ENCODE measurements at regions not wholly inside any gene's neighbourhood (a gene's known extent, or its start where the extent isn't known, plus 50 kb on each side); places are given as distances from the start of the nearest gene placed in this dataset.

- Histone ChIP-seq H3K4me3 (replicated peaks in 1 of 4; ENCODE audit: control extremely low read depth in 1 of 4, insufficient read depth in 1 of 4, low read depth in 3 of 4, low read length in 4 of 4) (no peak overlapping the region), H4K20me1 (ENCODE audit: control insufficient read depth, extremely low read depth, insufficient read depth, low read length) (no peaks in the 10 kb centered on the region), H3K36me3 (ENCODE audit: control insufficient read depth, insufficient read depth, low read length) (no peaks in the 10 kb centered on the region), H3K27ac (ENCODE audit: insufficient read depth, low read length) (no peak overlapping the region), H2AFZ (ENCODE audit: low read length) (no peak overlapping the region), H3K9ac (ENCODE audit: insufficient read depth, low read length) (no peak overlapping the region), H3K9me3 (ENCODE audit: control insufficient read depth, insufficient read depth, low read depth, low read length) (no peaks in the 10 kb centered on the region), H3K4me1 (ENCODE audit: control insufficient read depth, extremely low read depth, insufficient read depth, low read length) (no peaks in the 10 kb centered on the region), H3K4me2 (ENCODE audit: extremely low read depth, insufficient read depth, low read length) (no peak overlapping the region), H3K27me3 (ENCODE audit: control insufficient read depth, insufficient read depth, low read length) (no peaks in the 10 kb centered on the region), H3K79me2 (ENCODE audit: control insufficient read depth, insufficient read depth, low read length) (no peaks in the 10 kb centered on the region)
- DNase-seq (ENCODE audit: low read depth in 2 of 2), result no peak
- TF ChIP-seq CTCF (conservative IDR thresholded peaks at IDR 0.05 in 1 of 2, IDR thresholded peaks at IDR 0.05 in 1 of 2; ENCODE audit: low read depth in 1 of 2, low read length in 2 of 2) (no peak), EZH2 (IDR thresholded peaks at IDR 0.05; ENCODE audit: low read length, missing control alignments) (no peak)
Observed at GRCh38 chr2:209324281-209324680, 99.6 kb upstream of the MAP2 start.

GRCh38 chr2:209331291-209331844 is 92.5 kb upstream of the MAP2 start:
- TF ChIP-seq CTCF (conservative IDR thresholded peaks at IDR 0.05 in 1 of 2, IDR thresholded peaks at IDR 0.05 in 1 of 2; ENCODE audit: low read depth in 1 of 2, low read length in 2 of 2) (peak; percentile 44 to 46), EZH2 (IDR thresholded peaks at IDR 0.05; ENCODE audit: low read length, missing control alignments) (no peak)
- no peak overlapping the region for H3K4me2 ChIP-seq (ENCODE audit: extremely low read depth, insufficient read depth, low read length)
- no peaks in the 10 kb centered on the region for H4K20me1 ChIP-seq (ENCODE audit: control insufficient read depth, extremely low read depth, insufficient read depth, low read length)
- no peaks in the 10 kb centered on the region for H3K79me2 ChIP-seq (ENCODE audit: control insufficient read depth, insufficient read depth, low read length)
- H3K9ac ChIP-seq (ENCODE audit: insufficient read depth, low read length), result no peak overlapping the region
- H3K27me3 ChIP-seq (ENCODE audit: control insufficient read depth, insufficient read depth, low read length), result no peaks in the 10 kb centered on the region
- no peaks in the 10 kb centered on the region for H3K4me1 ChIP-seq (ENCODE audit: control insufficient read depth, extremely low read depth, insufficient read depth, low read length)
- H3K9me3 ChIP-seq (ENCODE audit: control insufficient read depth, insufficient read depth, low read depth, low read length), result no peaks in the 10 kb centered on the region
- H3K36me3 ChIP-seq (ENCODE audit: control insufficient read depth, insufficient read depth, low read length), result no peaks in the 10 kb centered on the region
- no peak overlapping the region for H2AFZ ChIP-seq (ENCODE audit: low read length)
- no peak overlapping the region for H3K4me3 ChIP-seq (replicated peaks in 1 of 4; ENCODE audit: control extremely low read depth in 1 of 4, insufficient read depth in 1 of 4, low read depth in 3 of 4, low read length in 4 of 4)
- H3K27ac ChIP-seq (ENCODE audit: insufficient read depth, low read length), result no peak overlapping the region
- DNase-seq (ENCODE audit: low read depth in 2 of 2), result peak; percentile 49 to 70

GRCh38 chr2:209334188-209335017 is 89.4 kb upstream of the MAP2 start:
- Histone ChIP-seq H4K20me1 (ENCODE audit: control insufficient read depth, extremely low read depth, insufficient read depth, low read length) (no peaks in the 10 kb centered on the region), H3K9ac (ENCODE audit: insufficient read depth, low read length) (no peak overlapping the region)

More at GRCh38 chr2:209334188-209335017, 89.4 kb upstream of the MAP2 start:
- peak; percentile 37 to 69 for DNase-seq (ENCODE audit: low read depth in 2 of 2)
- no peak overlapping the region for H3K4me2 ChIP-seq (ENCODE audit: extremely low read depth, insufficient read depth, low read length)
- no peaks in the 10 kb centered on the region for H3K9me3 ChIP-seq (ENCODE audit: control insufficient read depth, insufficient read depth, low read depth, low read length)
- H3K4me1 ChIP-seq (ENCODE audit: control insufficient read depth, extremely low read depth, insufficient read depth, low read length), result no peaks in the 10 kb centered on the region
- H3K4me3 ChIP-seq (replicated peaks in 1 of 4; ENCODE audit: control extremely low read depth in 1 of 4, insufficient read depth in 1 of 4, low read depth in 3 of 4, low read length in 4 of 4), result no peak overlapping the region
- no peaks in the 10 kb centered on the region for H3K36me3 ChIP-seq (ENCODE audit: control insufficient read depth, insufficient read depth, low read length)
- no peak overlapping the region for H3K27ac ChIP-seq (ENCODE audit: insufficient read depth, low read length)
- no peaks in the 10 kb centered on the region for H3K79me2 ChIP-seq (ENCODE audit: control insufficient read depth, insufficient read depth, low read length)
- no peak overlapping the region for H2AFZ ChIP-seq (ENCODE audit: low read length)
- no peaks in the 10 kb centered on the region for H3K27me3 ChIP-seq (ENCODE audit: control insufficient read depth, insufficient read depth, low read length)
- TF ChIP-seq EZH2 (IDR thresholded peaks at IDR 0.05; ENCODE audit: low read length, missing control alignments) (no peak), CTCF (conservative IDR thresholded peaks at IDR 0.05 in 1 of 2, IDR thresholded peaks at IDR 0.05 in 1 of 2; ENCODE audit: low read depth in 1 of 2, low read length in 2 of 2) (peak; percentile 87 to 91)
